ENCODE measurements at regions not wholly inside any gene's neighbourhood (a gene's known extent, or its start where the extent isn't known, plus 50 kb on each side); places are given as distances from the start of the nearest gene placed in this dataset.
"Not testable (repeated sequence)": the region's sequence is repeated elsewhere in the genome, so short reads cannot be mapped to it uniquely, and the experiment has no call there.

DNA sequence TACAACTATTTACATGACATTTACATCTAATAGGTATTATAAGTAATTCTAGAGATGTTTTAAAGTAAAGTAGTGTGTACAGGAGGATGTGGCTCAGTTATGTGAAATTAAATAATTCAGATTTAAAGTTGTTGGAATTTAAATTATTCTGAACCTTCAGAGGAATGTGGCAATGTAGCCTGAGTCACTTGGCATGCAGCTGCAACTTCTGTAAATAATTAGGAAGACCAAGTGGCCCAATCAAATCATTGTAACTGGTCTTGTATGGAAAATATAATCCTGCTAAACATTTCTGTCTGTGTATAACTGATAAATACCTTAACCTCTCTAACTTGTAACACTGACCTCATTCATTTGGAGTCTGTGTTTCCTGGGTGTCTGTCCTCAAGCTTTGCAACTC lies 828.9 kb downstream of the GLUD2 start:
- H3K9ac ChIP-seq (ENCODE audit: control insufficient read depth, extremely low read depth, insufficient read depth, low read length): no peak overlapping the region
- no peaks in the 10 kb centered on the region for H3K79me2 ChIP-seq (ENCODE audit: control insufficient read depth, insufficient read depth, low read length)
- no peaks in the 10 kb centered on the region for H3K27me3 ChIP-seq (ENCODE audit: control insufficient read depth, extremely low read depth, insufficient read depth, low read length)
- no peaks in the 10 kb centered on the region for H3K4me1 ChIP-seq (ENCODE audit: control insufficient read depth, extremely low read depth, insufficient read depth, low read length)
- no peaks in the 10 kb centered on the region for H3K9me1 ChIP-seq (ENCODE audit: control insufficient read depth, extremely low read depth, insufficient read depth, low read length)
- DNase-seq (ENCODE audit: low read depth, low spot score) (no peak), FAIRE-seq (peak; percentile 41)
- H3K4me2 ChIP-seq (ENCODE audit: control insufficient read depth, extremely low read depth, insufficient read depth, low read depth, low read length): no peak overlapping the region
- TF ChIP-seq EZH2 (IDR thresholded peaks at IDR 0.05; ENCODE audit: low read length) (no peak), CTCF (optimal IDR thresholded peaks at IDR 0.05 in 1 of 3, IDR thresholded peaks at IDR 0.05 in 1 of 3, conservative IDR thresholded peaks at IDR 0.05 in 1 of 3; ENCODE audit: extremely low read depth in 1 of 3, insufficient read depth in 2 of 3, low read length in 3 of 3) (no peak)
- H3K36me3 ChIP-seq (ENCODE audit: control insufficient read depth in 2 of 2, extremely low read depth in 1 of 2, insufficient read depth in 2 of 2, low read length in 2 of 2): no peaks in the 10 kb centered on the region
- no peak overlapping the region for H2AFZ ChIP-seq (ENCODE audit: control insufficient read depth, low read length)
- dilution Hi-C loops (cut with MboI; ENCODE audit: extremely low pct_ligation_motif_present, low sequenced_read_pairs): no loop called here
- no peak overlapping the region for H3K4me3 ChIP-seq (ENCODE audit: control insufficient read depth in 2 of 3, extremely low read depth in 1 of 3, insufficient read depth in 2 of 3, low read depth in 1 of 3, low read length in 3 of 3)
- H3K9me3 ChIP-seq (ENCODE audit: control insufficient read depth, low read depth, low read length): no peaks in the 10 kb centered on the region
- H3K27ac ChIP-seq (ENCODE audit: control insufficient read depth, insufficient read depth, low read length): no peak overlapping the region
- H4K20me1 ChIP-seq (ENCODE audit: control insufficient read depth, extremely low read depth, insufficient read depth, low read length): no peaks in the 10 kb centered on the region

- H3K9ac ChIP-seq (ENCODE audit: control insufficient read depth, extremely low read depth, insufficient read depth, low read length); H3K27me3 ChIP-seq (ENCODE audit: control insufficient read depth, extremely low read depth, insufficient read depth, low read length); H3K9me3 ChIP-seq (ENCODE audit: control insufficient read depth, low read depth, low read length); H3K9me1 ChIP-seq (ENCODE audit: control insufficient read depth, extremely low read depth, insufficient read depth, low read length); FAIRE-seq; DNase-seq (ENCODE audit: low read depth, low spot score); H3K79me2 ChIP-seq (ENCODE audit: control insufficient read depth, insufficient read depth, low read length); H3K4me2 ChIP-seq (ENCODE audit: control insufficient read depth, extremely low read depth, insufficient read depth, low read depth, low read length); dilution Hi-C loops (cut with MboI; ENCODE audit: extremely low pct_ligation_motif_present, low sequenced_read_pairs); H3K4me1 ChIP-seq (ENCODE audit: control insufficient read depth, extremely low read depth, insufficient read depth, low read length); H3K4me3 ChIP-seq (ENCODE audit: control insufficient read depth in 2 of 3, extremely low read depth in 1 of 3, insufficient read depth in 2 of 3, low read depth in 1 of 3, low read length in 3 of 3); H4K20me1 ChIP-seq (ENCODE audit: control insufficient read depth, extremely low read depth, insufficient read depth, low read length); H2AFZ ChIP-seq (ENCODE audit: control insufficient read depth, low read length); H3K36me3 ChIP-seq (ENCODE audit: control insufficient read depth in 2 of 2, extremely low read depth in 1 of 2, insufficient read depth in 2 of 2, low read length in 2 of 2); H3K27ac ChIP-seq (ENCODE audit: control insufficient read depth, insufficient read depth, low read length): not testable (repeated sequence)
Measured at GRCh38 chrX:121877337-121877736, 829.9 kb downstream of the GLUD2 start.

- DNase-seq (ENCODE audit: low read depth, low spot score) (no peak), FAIRE-seq (no peak)
- Histone ChIP-seq H3K9me3 (ENCODE audit: control insufficient read depth, low read depth, low read length) (no peaks in the 10 kb centered on the region), H3K27me3 (ENCODE audit: control insufficient read depth, extremely low read depth, insufficient read depth, low read length) (no peaks in the 10 kb centered on the region), H3K79me2 (ENCODE audit: control insufficient read depth, insufficient read depth, low read length) (no peaks in the 10 kb centered on the region), H3K4me2 (ENCODE audit: control insufficient read depth, extremely low read depth, insufficient read depth, low read depth, low read length) (peak overlapping the region; percentile 45), H3K9me1 (ENCODE audit: control insufficient read depth, extremely low read depth, insufficient read depth, low read length) (no peaks in the 10 kb centered on the region), H3K36me3 (ENCODE audit: control insufficient read depth in 2 of 2, extremely low read depth in 1 of 2, insufficient read depth in 2 of 2, low read length in 2 of 2) (no peaks in the 10 kb centered on the region), H3K4me3 (ENCODE audit: control insufficient read depth in 2 of 3, extremely low read depth in 1 of 3, insufficient read depth in 2 of 3, low read depth in 1 of 3, low read length in 3 of 3) (no peak overlapping the region), H4K20me1 (ENCODE audit: control insufficient read depth, extremely low read depth, insufficient read depth, low read length) (no peaks in the 10 kb centered on the region), H3K27ac (ENCODE audit: control insufficient read depth, insufficient read depth, low read length) (no peak overlapping the region), H3K9ac (ENCODE audit: control insufficient read depth, extremely low read depth, insufficient read depth, low read length) (no peak overlapping the region), H3K4me1 (ENCODE audit: control insufficient read depth, extremely low read depth, insufficient read depth, low read length) (peaks cover 13% of the 10 kb centered on the region), H2AFZ (ENCODE audit: control insufficient read depth, low read length) (peak overlapping the region; percentile 23)
- dilution Hi-C loops (cut with MboI; ENCODE audit: extremely low pct_ligation_motif_present, low sequenced_read_pairs): no loop called here
- TF ChIP-seq CTCF (optimal IDR thresholded peaks at IDR 0.05 in 1 of 3, IDR thresholded peaks at IDR 0.05 in 1 of 3, conservative IDR thresholded peaks at IDR 0.05 in 1 of 3; ENCODE audit: extremely low read depth in 1 of 3, insufficient read depth in 2 of 3, low read length in 3 of 3) (no peak), EZH2 (IDR thresholded peaks at IDR 0.05; ENCODE audit: low read length) (no peak)
Measured at GRCh38 chrX:121886557-121886956, 839.1 kb downstream of the GLUD2 start.

Data from keratinocyte (primary cell).